Hepatocyte (in vitro differentiated cells): ENCODE measurements at regions not wholly inside any gene's neighbourhood (a gene's known extent, or its start where the extent isn't known, plus 50 kb on each side); places are given as distances from the start of the nearest gene placed in this dataset.

Source experiments
- CTCF ChIP-seq: fragments of 200-600 bp; sonication (generic); IDR thresholded peaks from 2 replicates; pipeline ENCODE4 v1.5.1; 2016; ENCODE audit warnings: antibody characterized with exemption, mild to moderate bottlenecking; ENCODE audit not compliant: poor library complexity
- EZH2phosphoT487 ChIP-seq: fragments of 200-600 bp; sonication (generic); IDR thresholded peaks from one replicate; pipeline ENCODE4 v1.6.1; 2018; ENCODE audit warnings: antibody characterized with exemption, mild to moderate bottlenecking, low read depth, moderate library complexity; ENCODE audit not compliant: unreplicated experiment, severe bottlenecking

DNA sequence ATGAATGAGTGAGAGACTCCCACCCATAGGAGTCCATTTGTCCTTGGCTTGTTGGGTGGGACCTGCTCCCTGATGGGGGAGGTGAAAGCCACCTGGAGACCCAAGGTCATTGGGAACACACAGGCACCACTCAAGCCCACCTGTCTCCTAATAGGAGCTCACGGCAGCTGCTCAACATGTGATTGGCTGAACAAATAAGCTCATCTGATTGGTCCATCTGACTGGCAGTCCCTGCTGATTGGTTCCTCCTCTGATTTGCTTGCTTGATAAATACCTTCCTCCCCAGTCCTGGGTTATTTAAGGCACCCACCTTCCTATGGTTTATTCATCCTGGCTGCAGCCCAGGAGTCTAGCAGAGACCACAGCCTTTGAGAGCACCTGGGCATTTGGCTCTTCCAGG lies 502.9 kb downstream of the PTPRU start:
- TF ChIP-seq CTCF (no peak), EZH2phosphoT487 (no peak)
